NT2/D1 (cell line): ENCODE measurements at regions not wholly inside any gene's neighbourhood (a gene's known extent, or its start where the extent isn't known, plus 50 kb on each side); places are given as distances from the start of the nearest gene placed in this dataset.

Experiments
- SUZ12 ChIP-seq: IDR thresholded peaks from 2 replicates; pipeline ENCODE4 v1.6.1; 2011; ENCODE audit not compliant: insufficient read length, insufficient read depth; ENCODE audit errors: extremely low read depth
- YY1 ChIP-seq: IDR thresholded peaks from 2 replicates; pipeline ENCODE4 v1.6.1; 2011; ENCODE audit not compliant: insufficient read length, insufficient read depth
- ZNF274 ChIP-seq: IDR thresholded peaks from 2 replicates; pipeline ENCODE4 v1.6.1; 2011; ENCODE audit warnings: mild to moderate bottlenecking, low read depth, low read length

GRCh38 chr2:64300066-64300465 lies 153.9 kb upstream of the LGALSL start:
- TF ChIP-seq YY1 (no peak), ZNF274 (no peak), SUZ12 (no peak)
